ENCODE measurements at regions not wholly inside any gene's neighbourhood (a gene's known extent, or its start where the extent isn't known, plus 50 kb on each side); places are given as distances from the start of the nearest gene placed in this dataset.

DNA sequence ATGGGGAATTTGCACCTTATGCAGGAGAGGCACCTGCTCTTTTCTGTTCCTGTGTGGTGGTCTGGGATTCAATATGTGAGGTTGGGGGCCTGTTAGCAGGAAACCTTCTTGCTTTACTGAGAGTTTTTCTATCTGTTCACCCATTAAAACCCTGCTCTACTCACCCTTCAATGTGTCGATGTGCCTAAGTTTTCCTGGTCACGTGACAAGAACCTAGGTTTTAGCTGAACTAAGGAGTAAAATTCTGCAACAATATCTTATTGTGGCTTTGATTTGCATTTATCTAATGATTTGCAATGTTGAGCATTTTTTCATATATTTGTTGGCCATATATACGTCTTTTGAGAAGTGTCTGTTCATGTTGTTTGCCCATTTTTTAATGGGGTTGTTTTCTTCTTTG, 979.9 kb downstream of the HACE1 start:
- no peaks in the 10 kb centered on the region for H3K27me3 ChIP-seq
- H3K9me3 ChIP-seq, result no peaks in the 10 kb centered on the region
- H3K4me3 ChIP-seq, result no peak overlapping the region
- in situ Hi-C loops (cut with MboI; ENCODE audit: low pct_ligation_motif_present in 1 of 4, low pct_unique_long_range_greater_than_20kb in 1 of 4, low sequenced_read_pairs in 3 of 4), result no loop called here
- TF ChIP-seq POLR2AphosphoS5 (IDR thresholded peaks at IDR 0.05) (no peak), CTCF (IDR thresholded peaks at IDR 0.05) (no peak)
- H3K27ac ChIP-seq, result no peak overlapping the region
- intact Hi-C loops (cut with DNase I; ENCODE audit: low total_unique reads), result no loop called here
- WGBS, 2 donors (ENCODE audit: low coverage in 1 of 2), result 87 to 89% methylated on average over 3 of the region's 3 CpGs
- H3K4me1 ChIP-seq, result no peaks in the 10 kb centered on the region
- DNase-seq, result no peak
- H3K36me3 ChIP-seq, result no peaks in the 10 kb centered on the region

DNA sequence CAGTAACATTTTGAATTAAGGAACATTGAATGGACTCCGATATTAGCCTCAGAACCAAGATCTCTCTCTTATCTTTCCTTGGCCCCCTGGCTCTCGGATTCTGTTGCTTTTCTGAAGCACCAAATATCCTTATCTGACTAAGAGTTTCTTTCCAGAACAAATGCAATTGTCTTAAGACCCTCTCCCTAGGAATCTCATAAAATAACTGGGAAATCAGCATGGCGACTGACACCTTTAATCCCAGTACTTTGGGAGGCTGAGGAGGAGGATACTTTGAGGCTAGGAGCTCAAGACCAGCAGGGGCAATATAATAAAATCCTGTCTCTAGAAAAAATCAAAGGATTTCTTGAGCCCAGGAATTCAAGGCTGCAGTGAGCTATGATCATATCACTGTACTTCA, 984.5 kb downstream of the HACE1 start:
- DNase-seq, result no peak
- intact Hi-C loops (cut with DNase I; ENCODE audit: low total_unique reads) (no loop called here), in situ Hi-C loops (cut with MboI; ENCODE audit: low pct_ligation_motif_present in 1 of 4, low pct_unique_long_range_greater_than_20kb in 1 of 4, low sequenced_read_pairs in 3 of 4) (no loop called here)
- Histone ChIP-seq H3K27ac (no peak overlapping the region), H3K27me3 (no peaks in the 10 kb centered on the region), H3K4me3 (no peak overlapping the region), H3K36me3 (no peaks in the 10 kb centered on the region), H3K9me3 (no peaks in the 10 kb centered on the region), H3K4me1 (no peaks in the 10 kb centered on the region)
- TF ChIP-seq EP300 (IDR thresholded peaks at IDR 0.05; ENCODE audit: low read depth), result no peak
- no peak for TF ChIP-seq POLR2AphosphoS5 (IDR thresholded peaks at IDR 0.05)
- no peak for TF ChIP-seq CTCF (IDR thresholded peaks at IDR 0.05)
- no peak for TF ChIP-seq POLR2A (IDR thresholded peaks at IDR 0.05)
- WGBS, 2 donors (ENCODE audit: low coverage in 1 of 2), result 60 to 73% methylated on average over 2 to 3 of the region's 3 CpGs

DNA sequence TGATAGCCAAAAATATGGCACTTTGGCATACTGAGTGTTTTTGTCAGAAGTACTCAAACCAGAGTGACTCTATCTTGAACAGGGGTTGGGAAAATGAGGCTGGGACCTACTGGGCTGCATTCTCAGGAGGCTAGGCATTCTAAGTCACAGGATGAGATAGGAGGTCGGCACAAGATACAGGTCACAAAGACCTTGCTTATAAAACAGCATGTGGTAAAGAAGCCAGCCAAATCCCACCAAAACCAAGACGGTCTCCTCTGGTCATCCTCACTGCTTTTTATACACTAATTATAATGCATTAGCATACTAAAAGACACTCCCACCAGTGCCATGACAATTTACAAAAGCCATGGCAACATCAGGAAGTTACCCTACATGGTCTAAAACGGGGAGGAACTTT, 985.1 kb downstream of the HACE1 start:
- TF ChIP-seq POLR2AphosphoS5 (IDR thresholded peaks at IDR 0.05), result no peak
- TF ChIP-seq POLR2A (IDR thresholded peaks at IDR 0.05), result no peak
- no peak for TF ChIP-seq CTCF (IDR thresholded peaks at IDR 0.05)
- TF ChIP-seq EP300 (IDR thresholded peaks at IDR 0.05; ENCODE audit: low read depth), result no peak

DNA sequence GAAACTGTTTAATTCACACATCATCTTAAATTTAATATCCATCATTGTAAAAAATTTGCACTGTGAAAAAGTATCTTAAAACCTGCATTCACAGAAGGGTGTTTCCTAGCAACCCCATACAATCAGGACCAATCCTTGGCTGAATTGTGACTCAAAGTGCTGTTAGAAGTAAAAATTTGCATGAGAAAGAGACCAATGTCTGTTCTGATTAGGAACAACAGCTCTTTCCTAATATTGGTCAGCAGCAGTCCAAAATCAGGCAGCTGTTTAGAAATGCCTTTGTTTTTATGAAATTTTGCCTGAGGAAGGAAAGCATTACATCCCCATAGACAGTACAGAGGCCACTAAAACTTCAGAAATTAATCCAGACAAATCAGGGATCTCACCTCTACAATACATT, 987.0 kb downstream of the HACE1 start:
- intact Hi-C loops (cut with DNase I; ENCODE audit: low total_unique reads) (no loop called here), in situ Hi-C loops (cut with MboI; ENCODE audit: low pct_ligation_motif_present in 1 of 4, low pct_unique_long_range_greater_than_20kb in 1 of 4, low sequenced_read_pairs in 3 of 4) (no loop called here)
- Histone ChIP-seq H3K4me1 (no peaks in the 10 kb centered on the region), H3K27ac (no peak overlapping the region), H3K36me3 (no peaks in the 10 kb centered on the region), H3K4me3 (no peak overlapping the region), H3K9me3 (no peaks in the 10 kb centered on the region), H3K27me3 (no peaks in the 10 kb centered on the region)
- TF ChIP-seq POLR2A (IDR thresholded peaks at IDR 0.05) (no peak), EP300 (IDR thresholded peaks at IDR 0.05; ENCODE audit: low read depth) (no peak), CTCF (IDR thresholded peaks at IDR 0.05) (no peak), POLR2AphosphoS5 (IDR thresholded peaks at IDR 0.05) (no peak)
- no peak for DNase-seq

More for the DNA sequence above, 985.1 kb downstream of the HACE1 start:
- DNase-seq, result no peak
- Histone ChIP-seq H3K9me3 (no peaks in the 10 kb centered on the region), H3K36me3 (no peaks in the 10 kb centered on the region), H3K27ac (no peak overlapping the region), H3K4me1 (no peaks in the 10 kb centered on the region), H3K4me3 (no peak overlapping the region), H3K27me3 (no peaks in the 10 kb centered on the region)
- in situ Hi-C loops (cut with MboI; ENCODE audit: low pct_ligation_motif_present in 1 of 4, low pct_unique_long_range_greater_than_20kb in 1 of 4, low sequenced_read_pairs in 3 of 4), result no loop called here
- intact Hi-C loops (cut with DNase I; ENCODE audit: low total_unique reads), result no loop called here
- WGBS, 2 donors (ENCODE audit: low coverage in 1 of 2), result 56 to 67% methylated on average over 2 to 3 of the region's 3 CpGs
